PC-9 (cell line): ENCODE measurements at regions not wholly inside any gene's neighbourhood (a gene's known extent, or its start where the extent isn't known, plus 50 kb on each side); places are given as distances from the start of the nearest gene placed in this dataset.

Source experiments
- BruUV-seq: library from RNA; stranded (reverse); fragments of 400-500 nt; replicated peaks from 2 replicates; lab custom pipeline; 2021; lab: Mats Ljungman, UMichigan
- CTCF ChIA-PET: fragments of 300-600 bp; sonication (Branson Sonifier 250); formaldehyde crosslinking; loops from one replicate; lab custom pipeline; 2022; ENCODE audit warnings: antibody characterized with exemption; lab: Charles Lee
- POLR2A ChIA-PET: fragments of 300-600 bp; sonication (Branson Sonifier 250); formaldehyde crosslinking; loops from one replicate; lab custom pipeline; 2022; ENCODE audit warnings: antibody characterized with exemption; ENCODE audit not compliant: unreplicated experiment; lab: Charles Lee
- DNase-seq, 2 experiments: peaks; one replicate each; pipeline versions ENCODE4 v3.0.0 to v3.0.0-alpha.2; 2015 to 2022; ENCODE audit warnings: mixed read lengths in 1 of 2
- H2AFZ ChIP-seq: fragments of 200-600 bp; sonication (generic); 2 replicates; pipeline ENCODE4 v1.8.1; 2017; ENCODE audit warnings: antibody characterized with exemption
- H3F3A ChIP-seq: fragments of 200-600 bp; sonication (generic); 2 replicates; pipeline ENCODE4 v1.8.1; 2017; ENCODE audit warnings: antibody characterized with exemption, mild to moderate bottlenecking, low read depth; ENCODE audit not compliant: insufficient read depth
- H3K27ac ChIP-seq: fragments of 200-600 bp; sonication (generic); 2 replicates; pipeline ENCODE4 v1.6.1; 2016; ENCODE audit warnings: mixed run types
- H3K27me3 ChIP-seq: fragments of 200-600 bp; sonication (generic); 2 replicates; pipeline ENCODE4 v1.6.1; 2016; ENCODE audit warnings: low read depth, mixed run types; ENCODE audit not compliant: insufficient read depth
- H3K36me3 ChIP-seq: fragments of 200-600 bp; sonication (generic); 2 replicates; pipeline ENCODE4 v1.6.1; 2016; ENCODE audit warnings: low read depth, mixed run types
- H3K4me1 ChIP-seq: fragments of 200-600 bp; sonication (generic); replicated peaks from 2 replicates; pipeline ENCODE4 v1.6.1; 2016; ENCODE audit warnings: mixed run types; ENCODE audit not compliant: insufficient read depth
- H3K4me2 ChIP-seq: fragments of 200-600 bp; sonication (generic); 2 replicates; pipeline ENCODE4 v1.6.1; 2017; ENCODE audit warnings: mixed run types
- H3K4me3 ChIP-seq: fragments of 200-600 bp; sonication (generic); 2 replicates; pipeline ENCODE4 v1.6.1; 2016; ENCODE audit warnings: mixed run types
- H3K79me2 ChIP-seq: fragments of 200-600 bp; sonication (generic); 2 replicates; pipeline ENCODE4 v1.6.1; 2017; ENCODE audit warnings: low read depth, mixed run types
- H3K9me2 ChIP-seq: fragments of 200-600 bp; sonication (generic); 2 replicates; pipeline ENCODE4 v1.8.1; 2017; ENCODE audit warnings: mild to moderate bottlenecking; ENCODE audit not compliant: insufficient read depth
- H3K9me3 ChIP-seq: fragments of 200-600 bp; sonication (generic); 2 replicates; pipeline ENCODE4 v1.8.1; 2016; ENCODE audit warnings: low read depth; ENCODE audit not compliant: insufficient read depth
- H4K20me1 ChIP-seq: fragments of 200-600 bp; sonication (generic); 2 replicates; pipeline ENCODE4 v1.8.1; 2017; ENCODE audit not compliant: insufficient read depth
- EZH2 ChIP-seq: fragments of 200-600 bp; sonication (generic); IDR thresholded peaks from 2 replicates; pipeline ENCODE4 v1.8.0; 2017; ENCODE audit warnings: antibody characterized with exemption, low read depth
- intact Hi-C: fragments of 100-400 bp; cut with micrococcal nuclease; formaldehyde crosslinking; loops from one replicate; pipeline ENCODE4 v1.10.0; 2022; ENCODE audit not compliant: unreplicated experiment
- TF ChIP-seq, protein P1 (sequence below): fragments of 200-600 bp; sonication (generic); conservative IDR thresholded peaks from 2 replicates; pipeline ENCODE4 v1.6.1; 2017; ENCODE audit warnings: mixed run types, antibody characterized with exemption, mild to moderate bottlenecking, moderate library complexity

DNA sequence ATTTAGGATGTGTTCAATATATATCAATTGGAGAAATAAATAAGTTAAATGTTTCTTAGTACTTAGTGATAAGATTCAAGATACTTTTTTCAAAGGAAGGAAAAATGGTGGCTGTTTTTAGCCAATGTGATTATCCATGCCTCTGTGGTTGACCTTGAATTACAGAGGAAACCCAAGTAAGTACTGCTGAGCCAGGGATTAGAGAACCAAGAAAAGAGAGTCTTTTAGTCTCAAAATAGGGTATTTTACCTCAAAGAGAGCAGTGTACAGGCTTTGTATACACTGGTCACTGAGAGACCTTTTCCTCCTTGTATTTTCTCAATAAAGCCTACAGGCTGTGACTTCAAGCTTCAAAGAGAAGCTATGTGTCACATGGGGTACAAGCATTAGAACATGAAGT is 1075.3 kb downstream of the ADGRL3 start:
- Histone ChIP-seq H4K20me1 (no peaks in the 10 kb centered on the region), H3K36me3 (no peaks in the 10 kb centered on the region), H3K9me3 (no peaks in the 10 kb centered on the region), H3K4me3 (no peak overlapping the region), H3K4me1 (no peaks in the 10 kb centered on the region), H3K27ac (no peak overlapping the region), H3K27me3 (no peaks in the 10 kb centered on the region), H3F3A (no peaks in the 10 kb centered on the region), H3K4me2 (no peak overlapping the region), H2AFZ (no peak overlapping the region), H3K9me2 (no peaks in the 10 kb centered on the region), H3K79me2 (no peaks in the 10 kb centered on the region)
- no peak for TF ChIP-seq EZH2
- TF ChIP-seq, protein P1, sequence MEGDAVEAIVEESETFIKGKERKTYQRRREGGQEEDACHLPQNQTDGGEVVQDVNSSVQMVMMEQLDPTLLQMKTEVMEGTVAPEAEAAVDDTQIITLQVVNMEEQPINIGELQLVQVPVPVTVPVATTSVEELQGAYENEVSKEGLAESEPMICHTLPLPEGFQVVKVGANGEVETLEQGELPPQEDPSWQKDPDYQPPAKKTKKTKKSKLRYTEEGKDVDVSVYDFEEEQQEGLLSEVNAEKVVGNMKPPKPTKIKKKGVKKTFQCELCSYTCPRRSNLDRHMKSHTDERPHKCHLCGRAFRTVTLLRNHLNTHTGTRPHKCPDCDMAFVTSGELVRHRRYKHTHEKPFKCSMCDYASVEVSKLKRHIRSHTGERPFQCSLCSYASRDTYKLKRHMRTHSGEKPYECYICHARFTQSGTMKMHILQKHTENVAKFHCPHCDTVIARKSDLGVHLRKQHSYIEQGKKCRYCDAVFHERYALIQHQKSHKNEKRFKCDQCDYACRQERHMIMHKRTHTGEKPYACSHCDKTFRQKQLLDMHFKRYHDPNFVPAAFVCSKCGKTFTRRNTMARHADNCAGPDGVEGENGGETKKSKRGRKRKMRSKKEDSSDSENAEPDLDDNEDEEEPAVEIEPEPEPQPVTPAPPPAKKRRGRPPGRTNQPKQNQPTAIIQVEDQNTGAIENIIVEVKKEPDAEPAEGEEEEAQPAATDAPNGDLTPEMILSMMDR, result no peak
- intact Hi-C loops, result no loop called here
- BruUV-seq, result no TSS peak
- ChIA-PET CTCF (no interaction called here), POLR2A (no interaction called here)
- DNase-seq, result no peak

DNA sequence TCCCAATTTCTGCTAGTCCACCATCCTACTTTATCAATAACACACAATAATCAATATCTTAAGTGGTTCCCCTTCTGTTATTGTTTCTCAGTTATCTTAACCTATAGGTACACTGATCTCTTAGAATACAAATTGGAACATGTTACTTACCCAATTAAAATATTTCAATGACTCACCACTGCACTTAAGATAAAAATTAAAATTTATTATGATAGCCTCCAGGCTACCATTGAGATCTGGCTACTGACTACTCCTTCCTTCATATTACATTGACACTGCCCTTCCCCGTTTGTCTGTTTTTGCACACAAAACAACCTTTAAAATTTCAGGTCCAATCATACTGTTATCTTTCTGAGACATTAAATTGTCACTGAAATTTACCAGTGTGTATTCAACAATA is 1074.7 kb downstream of the ADGRL3 start:
- no peaks in the 10 kb centered on the region for H3K79me2 ChIP-seq
- CTCF ChIA-PET, result no interaction called here
- DNase-seq, result no peak

DNA sequence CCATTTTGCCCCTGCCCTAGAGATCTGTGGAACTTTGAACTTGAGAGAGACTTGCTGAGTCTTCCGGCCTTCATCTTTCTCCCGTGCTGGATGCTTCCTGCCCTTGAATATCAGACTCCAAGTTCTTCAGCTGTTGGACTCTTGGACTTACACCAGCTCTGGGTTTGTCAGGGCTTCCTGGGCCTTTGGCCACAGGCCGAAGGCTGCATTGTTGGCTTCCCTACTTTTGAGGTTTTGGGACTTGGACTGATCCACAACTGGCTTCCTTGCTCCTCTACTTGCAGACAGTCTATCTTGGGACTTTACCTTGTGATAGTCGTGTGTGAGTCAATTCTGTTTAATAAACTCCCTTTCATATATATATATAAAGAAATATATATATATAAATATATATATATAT is 1071.0 kb downstream of the ADGRL3 start:
- no TSS peak for BruUV-seq
- H3F3A ChIP-seq, result no peaks in the 10 kb centered on the region
- no peak overlapping the region for H2AFZ ChIP-seq
- CTCF ChIA-PET, result no interaction called here
- TF ChIP-seq EZH2, result no peak
- TF ChIP-seq, protein P1, result no peak
- no peak overlapping the region for H3K4me2 ChIP-seq
- no peaks in the 10 kb centered on the region for H3K79me2 ChIP-seq
- no peak for DNase-seq
- H3K9me2 ChIP-seq, result no peaks in the 10 kb centered on the region
- POLR2A ChIA-PET, result no interaction called here
- H4K20me1 ChIP-seq, result no peaks in the 10 kb centered on the region
- H3K4me3 ChIP-seq, result no peak overlapping the region
- H3K27ac ChIP-seq, result no peak overlapping the region
- no peaks in the 10 kb centered on the region for H3K27me3 ChIP-seq
- intact Hi-C loops, result no loop called here
- H3K4me1 ChIP-seq, result no peaks in the 10 kb centered on the region
- no peaks in the 10 kb centered on the region for H3K36me3 ChIP-seq
- no peaks in the 10 kb centered on the region for H3K9me3 ChIP-seq

More for the DNA sequence above, 1074.7 kb downstream of the ADGRL3 start:
- Histone ChIP-seq H3K4me1 (no peaks in the 10 kb centered on the region), H3K9me2 (no peaks in the 10 kb centered on the region), H3K4me3 (no peak overlapping the region), H3K27me3 (no peaks in the 10 kb centered on the region), H2AFZ (no peak overlapping the region), H3K36me3 (no peaks in the 10 kb centered on the region), H3K4me2 (no peak overlapping the region), H3F3A (no peaks in the 10 kb centered on the region), H4K20me1 (no peaks in the 10 kb centered on the region), H3K9me3 (no peaks in the 10 kb centered on the region), H3K27ac (no peak overlapping the region)
- intact Hi-C loops, result no loop called here
- no TSS peak for BruUV-seq
- TF ChIP-seq, protein P1, result no peak
- TF ChIP-seq EZH2, result no peak
- POLR2A ChIA-PET, result no interaction called here
